GM18909 (cell line): ENCODE measurements at regions not wholly inside any gene's neighbourhood (a gene's known extent, or its start where the extent isn't known, plus 50 kb on each side); places are given as distances from the start of the nearest gene placed in this dataset.
"Not testable (repeated sequence)": the region's sequence is repeated elsewhere in the genome, so short reads cannot be mapped to it uniquely, and the experiment has no call there.

Source experiments
- ATAC-seq: cut with Tn5 transposase; IDR thresholded peaks from one replicate; pipeline ENCODE4 v1.9.1; 2021; ENCODE audit warnings: mild to moderate bottlenecking; ENCODE audit not compliant: unreplicated experiment, poor library complexity

GRCh38 chr14:106436310-106436905 is 910.0 kb downstream of the TMEM121 start:
- ATAC-seq = no peak

GRCh38 chr14:106442857-106443256 is 916.5 kb downstream of the TMEM121 start:
- ATAC-seq = no peak

GRCh38 chr14:106455026-106455425 is 928.6 kb downstream of the TMEM121 start:
- no peak for ATAC-seq

- ATAC-seq = no peak
These were observed 933.8 kb downstream of the TMEM121 start for GRCh38 chr14:106459971-106460730.

- ATAC-seq = no peak
These were observed 934.5 kb downstream of the TMEM121 start for GRCh38 chr14:106460916-106461315.

- ATAC-seq = not testable (repeated sequence)
These were observed 940.1 kb downstream of the TMEM121 start for GRCh38 chr14:106466483-106466882.

GRCh38 chr14:106468869-106469268 is 942.5 kb downstream of the TMEM121 start:
- ATAC-seq = not testable (repeated sequence)

GRCh38 chr14:106470028-106470427 is 943.6 kb downstream of the TMEM121 start:
- ATAC-seq = not testable (repeated sequence)

GRCh38 chr14:106474261-106475028 is 948.1 kb downstream of the TMEM121 start:
- not testable (repeated sequence) for ATAC-seq

- ATAC-seq = not testable (repeated sequence)
These were observed 948.8 kb downstream of the TMEM121 start for GRCh38 chr14:106475214-106475613.

GRCh38 chr14:106477600-106477999 is 951.2 kb downstream of the TMEM121 start:
- ATAC-seq = not testable (repeated sequence)

GRCh38 chr14:106480287-106480686 is 953.9 kb downstream of the TMEM121 start:
- not testable (repeated sequence) for ATAC-seq

GRCh38 chr14:106482213-106482612 is 955.8 kb downstream of the TMEM121 start:
- not testable (repeated sequence) for ATAC-seq

- no peak for ATAC-seq
These were observed 961.2 kb downstream of the TMEM121 start for GRCh38 chr14:106487600-106487999.

- no peak for ATAC-seq
These were observed 961.9 kb downstream of the TMEM121 start for GRCh38 chr14:106488291-106488690.

- ATAC-seq = no peak
These were observed 962.9 kb downstream of the TMEM121 start for GRCh38 chr14:106489112-106489881.

- ATAC-seq = no peak
These were observed 964.1 kb downstream of the TMEM121 start for GRCh38 chr14:106490442-106490841.

GRCh38 chr14:106491851-106492250 is 965.5 kb downstream of the TMEM121 start:
- no peak for ATAC-seq

GRCh38 chr14:106493962-106494823 is 967.8 kb downstream of the TMEM121 start:
- no peak for ATAC-seq
